ENCODE measurements at regions not wholly inside any gene's neighbourhood (a gene's known extent, or its start where the extent isn't known, plus 50 kb on each side); places are given as distances from the start of the nearest gene placed in this dataset.

DNA sequence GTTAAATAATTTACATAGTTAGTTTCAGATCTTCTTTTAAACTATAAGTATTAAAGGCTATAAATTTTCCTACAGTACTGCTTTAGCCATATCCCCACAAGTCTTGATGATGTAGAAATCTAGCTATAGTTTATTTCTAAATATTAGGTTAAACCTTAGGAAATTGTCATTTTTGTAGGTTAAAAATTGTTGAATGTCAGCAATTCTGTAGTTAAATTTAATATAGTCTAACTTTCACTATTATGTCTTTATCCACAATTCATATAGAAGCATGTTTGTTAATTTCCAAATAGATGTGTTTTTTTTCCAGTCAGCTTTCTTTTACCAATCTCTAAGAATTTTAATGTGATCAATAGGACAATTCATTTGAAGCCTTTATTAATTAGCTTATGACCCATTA lies 199.7 kb downstream of the ETAA1 start:
- TF ChIP-seq CTCF (IDR thresholded peaks at IDR 0.05; ENCODE audit: low read depth, low read length, missing input control), result no peak
- TF ChIP-seq, protein P1, sequence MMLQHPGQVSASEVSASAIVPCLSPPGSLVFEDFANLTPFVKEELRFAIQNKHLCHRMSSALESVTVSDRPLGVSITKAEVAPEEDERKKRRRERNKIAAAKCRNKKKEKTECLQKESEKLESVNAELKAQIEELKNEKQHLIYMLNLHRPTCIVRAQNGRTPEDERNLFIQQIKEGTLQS (IDR thresholded peaks at IDR 0.05), result no peak
- TF ChIP-seq SP1 (IDR thresholded peaks at IDR 0.05), result no peak
- no peak for TF ChIP-seq RXRA (IDR thresholded peaks at IDR 0.05)
- no peak for TF ChIP-seq YY1 (IDR thresholded peaks at IDR 0.05)
- no peak for TF ChIP-seq FOXA2 (IDR thresholded peaks at IDR 0.05)
- TF ChIP-seq NR2F2 (IDR thresholded peaks at IDR 0.05), result no peak
- TF ChIP-seq MAX (IDR thresholded peaks at IDR 0.05), result no peak
- TF ChIP-seq FOXA1 (IDR thresholded peaks at IDR 0.05), result no peak
- TF ChIP-seq EGR1 (IDR thresholded peaks at IDR 0.05; ENCODE audit: low read depth in 2 of 2), result no peak
- no peak for TF ChIP-seq RAD21 (IDR thresholded peaks at IDR 0.05)
- no peak for TF ChIP-seq HNF4G (IDR thresholded peaks at IDR 0.05)
- no peak for TF ChIP-seq TAF1 (conservative IDR thresholded peaks at IDR 0.05)
- TF ChIP-seq GABPA (IDR thresholded peaks at IDR 0.05 in 1 of 2, conservative IDR thresholded peaks at IDR 0.05 in 1 of 2), result no peak
- no peak for TF ChIP-seq JUND (IDR thresholded peaks at IDR 0.05)
- no peak for TF ChIP-seq ZBTB33 (IDR thresholded peaks at IDR 0.05)
- TF ChIP-seq REST (IDR thresholded peaks at IDR 0.05), result no peak
- no peak for TF ChIP-seq HNF4A (conservative IDR thresholded peaks at IDR 0.05)
- no peaks in the 10 kb centered on the region for H3K36me3 ChIP-seq (ENCODE audit: control insufficient read depth in 4 of 4, insufficient read depth in 3 of 4, low read depth in 1 of 4, low read length in 3 of 4)
- no peaks in the 10 kb centered on the region for H3K9me3 ChIP-seq (ENCODE audit: control insufficient read depth in 4 of 4, low read length in 3 of 4)
- no peak for DNase-seq (ENCODE audit: low spot score)
- no peak overlapping the region for H3K27ac ChIP-seq (ENCODE audit: low read depth in 1 of 2, low read length in 2 of 2)
- no peak overlapping the region for H3K4me3 ChIP-seq (ENCODE audit: low read depth in 1 of 3, low read length in 3 of 3)
- no peaks in the 10 kb centered on the region for H3K27me3 ChIP-seq (ENCODE audit: control insufficient read depth in 4 of 4, insufficient read depth in 4 of 4, low read length in 3 of 4)
- no peak overlapping the region for H3K9ac ChIP-seq (ENCODE audit: low read depth in 1 of 2, low read length in 2 of 2)
- no peaks in the 10 kb centered on the region for H3K4me1 ChIP-seq (ENCODE audit: control insufficient read depth in 4 of 4, insufficient read depth in 4 of 4, low read length in 3 of 4)

DNA sequence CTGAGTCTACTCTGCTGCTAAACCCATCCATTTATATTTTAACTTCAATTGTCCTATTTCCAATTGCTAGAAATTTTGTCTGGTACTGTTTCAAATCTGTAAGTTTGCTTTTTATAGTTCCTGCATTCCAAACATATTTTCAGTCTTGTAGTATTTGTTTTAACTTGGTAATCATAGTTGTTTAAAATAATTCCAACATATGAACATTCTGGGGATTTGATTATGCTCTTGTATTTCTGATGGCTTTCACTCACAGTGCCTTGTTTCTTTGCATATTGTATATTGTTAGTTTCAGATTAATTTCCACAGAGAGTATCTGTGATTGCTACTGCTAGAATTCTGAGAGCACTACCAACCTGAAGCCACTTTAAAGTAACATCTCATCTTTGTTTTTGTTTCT lies 202.4 kb downstream of the ETAA1 start:
- no peak overlapping the region for H3K4me3 ChIP-seq (ENCODE audit: low read depth in 1 of 3, low read length in 3 of 3)
- H3K4me1 ChIP-seq (ENCODE audit: control insufficient read depth in 4 of 4, insufficient read depth in 4 of 4, low read length in 3 of 4), result no peaks in the 10 kb centered on the region
- H3K27ac ChIP-seq (ENCODE audit: low read depth in 1 of 2, low read length in 2 of 2), result no peak overlapping the region
- no peaks in the 10 kb centered on the region for H3K36me3 ChIP-seq (ENCODE audit: control insufficient read depth in 4 of 4, insufficient read depth in 3 of 4, low read depth in 1 of 4, low read length in 3 of 4)
- DNase-seq (ENCODE audit: low spot score), result no peak
- H3K9ac ChIP-seq (ENCODE audit: low read depth in 1 of 2, low read length in 2 of 2), result no peak overlapping the region
- no peaks in the 10 kb centered on the region for H3K27me3 ChIP-seq (ENCODE audit: control insufficient read depth in 4 of 4, insufficient read depth in 4 of 4, low read length in 3 of 4)
- H3K9me3 ChIP-seq (ENCODE audit: control insufficient read depth in 4 of 4, low read length in 3 of 4), result no peaks in the 10 kb centered on the region
- TF ChIP-seq MAX (IDR thresholded peaks at IDR 0.05) (no peak), EGR1 (IDR thresholded peaks at IDR 0.05; ENCODE audit: low read depth in 2 of 2) (no peak), YY1 (IDR thresholded peaks at IDR 0.05) (no peak)
